ENCODE measurements at regions not wholly inside any gene's neighbourhood (a gene's known extent, or its start where the extent isn't known, plus 50 kb on each side); places are given as distances from the start of the nearest gene placed in this dataset.

GRCh38 chr9:89998633-89999032 is 393.8 kb downstream of the GADD45G start:
- TF ChIP-seq REST (IDR thresholded peaks at IDR 0.05; ENCODE audit: low read depth) (no peak), TCF12 (IDR thresholded peaks at IDR 0.05; ENCODE audit: low read depth) (no peak), ZBTB7A (IDR thresholded peaks at IDR 0.05; ENCODE audit: low read depth) (no peak), MAX (IDR thresholded peaks at IDR 0.05) (no peak), NFIC (IDR thresholded peaks at IDR 0.05) (no peak), EGR1 (IDR thresholded peaks at IDR 0.05) (no peak), CREB1 (IDR thresholded peaks at IDR 0.05; ENCODE audit: low read depth) (no peak), CEBPB (IDR thresholded peaks at IDR 0.05) (no peak), YY1 (IDR thresholded peaks at IDR 0.05; ENCODE audit: low read depth) (no peak), EP300 (IDR thresholded peaks at IDR 0.05; ENCODE audit: borderline replicate concordance) (no peak), TAF1 (IDR thresholded peaks at IDR 0.05; ENCODE audit: low read depth) (no peak), USF1 (IDR thresholded peaks at IDR 0.05) (no peak), FOXM1 (IDR thresholded peaks at IDR 0.05; ENCODE audit: borderline replicate concordance, low read depth) (no peak), TEAD4 (IDR thresholded peaks at IDR 0.05) (no peak), RAD21 (IDR thresholded peaks at IDR 0.05; ENCODE audit: low read depth) (no peak)

- no peak for TF ChIP-seq EP300 (IDR thresholded peaks at IDR 0.05; ENCODE audit: borderline replicate concordance)
- TF ChIP-seq RAD21 (IDR thresholded peaks at IDR 0.05; ENCODE audit: low read depth), result no peak
- TF ChIP-seq TAF1 (IDR thresholded peaks at IDR 0.05; ENCODE audit: low read depth), result no peak
- no peak for TF ChIP-seq YY1 (IDR thresholded peaks at IDR 0.05; ENCODE audit: low read depth)
- no peak for TF ChIP-seq CEBPB (IDR thresholded peaks at IDR 0.05)
- no peak for TF ChIP-seq ZBTB7A (IDR thresholded peaks at IDR 0.05; ENCODE audit: low read depth)
- no peak for TF ChIP-seq EGR1 (IDR thresholded peaks at IDR 0.05)
- no peak for TF ChIP-seq TEAD4 (IDR thresholded peaks at IDR 0.05)
- no peak for TF ChIP-seq CREB1 (IDR thresholded peaks at IDR 0.05; ENCODE audit: low read depth)
- TF ChIP-seq FOXM1 (IDR thresholded peaks at IDR 0.05; ENCODE audit: borderline replicate concordance, low read depth), result no peak
- no peak for TF ChIP-seq USF1 (IDR thresholded peaks at IDR 0.05)
- no peak for TF ChIP-seq REST (IDR thresholded peaks at IDR 0.05; ENCODE audit: low read depth)
- TF ChIP-seq NFIC (IDR thresholded peaks at IDR 0.05), result no peak
- no peak for TF ChIP-seq MAX (IDR thresholded peaks at IDR 0.05)
- no peak for TF ChIP-seq TCF12 (IDR thresholded peaks at IDR 0.05; ENCODE audit: low read depth)
Observed at GRCh38 chr9:89999176-89999533, 394.3 kb downstream of the GADD45G start.

GRCh38 chr9:89999534-90000370 is 394.9 kb downstream of the GADD45G start:
- no peak for TF ChIP-seq RAD21 (IDR thresholded peaks at IDR 0.05; ENCODE audit: low read depth)
- TF ChIP-seq TCF12 (IDR thresholded peaks at IDR 0.05; ENCODE audit: low read depth), result no peak
- no peak for TF ChIP-seq NFIC (IDR thresholded peaks at IDR 0.05)
- TF ChIP-seq EGR1 (IDR thresholded peaks at IDR 0.05), result no peak
- no peak for TF ChIP-seq CEBPB (IDR thresholded peaks at IDR 0.05)
- TF ChIP-seq YY1 (IDR thresholded peaks at IDR 0.05; ENCODE audit: low read depth), result no peak
- TF ChIP-seq TEAD4 (IDR thresholded peaks at IDR 0.05), result no peak
- TF ChIP-seq CREB1 (IDR thresholded peaks at IDR 0.05; ENCODE audit: low read depth), result no peak
- no peak for TF ChIP-seq EP300 (IDR thresholded peaks at IDR 0.05; ENCODE audit: borderline replicate concordance)
- TF ChIP-seq REST (IDR thresholded peaks at IDR 0.05; ENCODE audit: low read depth), result no peak
- no peak for TF ChIP-seq FOXM1 (IDR thresholded peaks at IDR 0.05; ENCODE audit: borderline replicate concordance, low read depth)

GRCh38 chr9:90000925-90001324 is 396.1 kb downstream of the GADD45G start:
- TF ChIP-seq CREB1 (IDR thresholded peaks at IDR 0.05; ENCODE audit: low read depth) (no peak), ZBTB7A (IDR thresholded peaks at IDR 0.05; ENCODE audit: low read depth) (no peak), MAX (IDR thresholded peaks at IDR 0.05) (no peak), YY1 (IDR thresholded peaks at IDR 0.05; ENCODE audit: low read depth) (no peak), USF1 (IDR thresholded peaks at IDR 0.05) (no peak), RAD21 (IDR thresholded peaks at IDR 0.05; ENCODE audit: low read depth) (no peak)
